ENCODE measurements at regions not wholly inside any gene's neighbourhood (a gene's known extent, or its start where the extent isn't known, plus 50 kb on each side); places are given as distances from the start of the nearest gene placed in this dataset.
"Not testable (repeated sequence)": the region's sequence is repeated elsewhere in the genome, so short reads cannot be mapped to it uniquely, and the experiment has no call there.

GRCh38 chr7:131720703-131721102 is 164.3 kb upstream of the PODXL start:
- DNase-seq, result no peak

- DNase-seq, result no peak
Measured at GRCh38 chr7:131717181-131717580, 160.8 kb upstream of the PODXL start.

GRCh38 chr7:131699323-131699722 is 142.9 kb upstream of the PODXL start:
- no peak for DNase-seq

GRCh38 chr7:131692131-131692960 is 135.9 kb upstream of the PODXL start:
- peak; percentile 28 for DNase-seq

- DNase-seq, result no peak
Measured at GRCh38 chr7:131691454-131692130, 135.2 kb upstream of the PODXL start.

GRCh38 chr7:131690441-131690840 is 134.0 kb upstream of the PODXL start:
- DNase-seq, result no peak

GRCh38 chr7:131689662-131690234 is 133.3 kb upstream of the PODXL start:
- DNase-seq, result no peak

GRCh38 chr7:131688738-131689661 is 132.6 kb upstream of the PODXL start:
- DNase-seq, result peak; percentile 70

- DNase-seq, result no peak
Measured at GRCh38 chr7:131687296-131687695, 130.9 kb upstream of the PODXL start.

GRCh38 chr7:131686833-131687232 is 130.4 kb upstream of the PODXL start:
- DNase-seq, result no peak

GRCh38 chr7:131683536-131684125 is 127.2 kb upstream of the PODXL start:
- DNase-seq, result no peak

GRCh38 chr7:131681961-131682360 is 125.5 kb upstream of the PODXL start:
- DNase-seq, result no peak

GRCh38 chr7:131679071-131679470 is 122.6 kb upstream of the PODXL start:
- DNase-seq, result not testable (repeated sequence)

GRCh38 chr7:131676850-131677249 is 120.4 kb upstream of the PODXL start:
- not testable (repeated sequence) for DNase-seq

- no peak for DNase-seq
Measured at GRCh38 chr7:131674131-131674530, 117.7 kb upstream of the PODXL start.

GRCh38 chr7:131673576-131673975 is 117.1 kb upstream of the PODXL start:
- no peak for DNase-seq

- no peak for DNase-seq
Measured at GRCh38 chr7:131670406-131670805, 114.0 kb upstream of the PODXL start.

- no peak for DNase-seq
Measured at GRCh38 chr7:131667699-131668098, 111.3 kb upstream of the PODXL start.

- no peak for DNase-seq
Measured at GRCh38 chr7:131665021-131665420, 108.6 kb upstream of the PODXL start.

GRCh38 chr7:131664570-131664969 is 108.1 kb upstream of the PODXL start:
- DNase-seq, result no peak

- not testable (repeated sequence) for DNase-seq
Measured at GRCh38 chr7:131662301-131662873, 106.0 kb upstream of the PODXL start.

- no peak for DNase-seq
Measured at GRCh38 chr7:131657881-131658280, 101.5 kb upstream of the PODXL start.

Measured in NCI-H2107 (cell line).